HG03575 (cell line): ENCODE measurements at regions not wholly inside any gene's neighbourhood (a gene's known extent, or its start where the extent isn't known, plus 50 kb on each side); places are given as distances from the start of the nearest gene placed in this dataset.
"Not testable (repeated sequence)": the region's sequence is repeated elsewhere in the genome, so short reads cannot be mapped to it uniquely, and the experiment has no call there.

ENCODE experiments used
- ATAC-seq: cut with Tn5 transposase; IDR thresholded peaks from one replicate; pipeline ENCODE4 v1.9.1; 2021; ENCODE audit not compliant: unreplicated experiment, insufficient number of reproducible peaks, low FRiP score; ENCODE audit errors: extremely low read depth

DNA sequence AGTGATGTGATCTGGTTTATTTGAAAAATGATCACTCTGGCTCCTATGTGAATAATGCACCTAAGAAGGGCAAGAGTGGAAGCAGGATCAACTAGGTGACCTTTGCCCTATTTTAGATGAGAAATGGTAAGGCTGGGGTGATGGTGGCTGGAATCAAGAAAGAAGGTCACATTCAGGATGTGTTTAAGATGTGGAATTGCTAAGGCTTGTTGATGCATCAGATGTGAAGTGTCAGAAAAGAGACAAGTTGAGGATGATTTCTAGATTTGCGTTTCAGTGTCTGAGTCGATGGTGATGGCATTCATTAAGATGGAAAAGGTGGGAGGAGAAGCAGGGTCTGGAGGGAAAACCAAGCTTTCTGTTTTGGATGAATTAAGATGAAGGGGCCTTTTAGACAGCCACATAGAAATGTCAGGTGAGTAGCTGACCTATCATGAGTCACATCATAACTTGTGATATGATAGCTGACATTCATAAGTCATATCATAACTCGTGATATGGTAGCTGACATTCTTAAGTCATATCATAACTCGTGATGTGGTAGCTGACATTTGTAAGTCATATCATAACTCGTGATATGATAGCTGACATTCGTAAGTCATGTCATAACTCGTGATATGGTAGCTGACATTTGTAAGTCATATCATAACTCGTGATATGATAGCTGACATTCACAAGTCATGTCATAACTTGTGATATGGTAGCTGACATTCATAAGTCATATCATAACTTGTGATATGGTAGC lies 101.2 kb upstream of the SEC11C start:
- no peak for ATAC-seq

DNA sequence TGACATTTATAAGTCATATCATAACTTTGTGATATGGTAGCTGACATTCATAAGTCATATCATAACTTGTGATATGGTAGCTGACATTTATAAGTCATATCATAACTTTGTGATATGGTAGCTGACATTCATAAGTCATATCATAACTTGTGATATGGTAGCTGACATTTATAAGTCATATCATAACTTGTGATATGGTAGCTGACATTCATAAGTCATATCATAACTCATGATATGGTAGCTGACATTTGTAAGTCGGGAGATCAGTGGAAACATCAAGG lies 100.7 kb upstream of the SEC11C start:
- not testable (repeated sequence) for ATAC-seq

DNA sequence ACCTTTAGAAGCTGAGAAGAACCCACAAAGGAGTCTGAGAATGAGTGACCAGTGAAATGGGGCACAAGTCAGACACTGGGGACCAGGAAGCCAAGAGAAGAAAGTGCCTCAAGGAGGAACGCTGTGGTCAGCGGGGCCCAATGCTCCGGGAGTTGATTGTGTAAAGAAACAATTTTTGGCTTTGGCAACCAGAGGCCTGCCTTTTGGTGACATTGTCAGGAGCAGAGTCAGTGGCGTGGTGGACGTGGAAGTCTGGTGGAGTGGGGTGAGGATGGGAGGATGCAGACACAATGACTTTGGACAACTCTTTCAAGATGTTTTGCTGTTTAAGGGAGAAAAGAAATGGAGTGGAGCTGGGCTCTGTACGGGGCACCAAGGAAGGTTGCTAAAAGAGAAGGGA lies 100.2 kb upstream of the SEC11C start:
- no peak for ATAC-seq

DNA sequence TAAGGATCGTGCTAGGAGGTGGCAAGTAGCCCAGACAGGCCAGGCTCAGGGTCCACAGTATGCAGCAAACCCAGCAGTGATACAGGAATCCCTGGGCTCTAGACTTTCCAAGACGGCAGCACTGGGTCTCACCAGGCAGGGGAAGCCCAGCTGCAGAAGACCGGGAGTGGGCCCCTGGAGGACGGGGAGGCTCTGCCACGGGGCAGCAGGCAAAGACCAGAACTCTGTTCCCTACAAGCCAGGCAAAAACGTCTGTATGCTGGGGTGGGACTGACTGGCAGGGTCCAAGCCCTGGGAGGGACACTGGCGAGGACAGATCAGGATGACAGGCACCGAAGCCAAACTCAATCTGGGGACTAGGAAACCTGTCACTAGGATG lies 98.9 kb upstream of the SEC11C start:
- no peak for ATAC-seq

DNA sequence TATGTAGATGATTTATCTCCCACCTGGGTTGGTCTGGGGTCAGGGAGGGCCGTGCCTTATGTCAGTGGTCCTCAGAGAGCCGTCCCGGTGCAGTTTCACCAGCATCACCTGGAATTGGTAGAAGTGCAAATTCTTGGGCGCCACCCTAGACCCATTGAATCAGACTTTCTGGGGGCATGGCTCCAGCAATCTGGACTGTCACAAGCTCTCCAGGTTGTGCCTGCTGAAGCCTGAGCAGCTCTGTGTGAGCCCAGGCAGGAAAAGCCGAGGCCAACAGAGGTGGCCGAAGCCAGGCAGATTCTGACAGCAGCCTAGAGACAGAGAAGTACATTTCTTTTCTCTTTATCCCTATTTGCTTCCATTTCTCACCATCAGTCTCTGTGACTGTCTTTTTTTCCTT lies 98.4 kb upstream of the SEC11C start:
- ATAC-seq = no peak

DNA sequence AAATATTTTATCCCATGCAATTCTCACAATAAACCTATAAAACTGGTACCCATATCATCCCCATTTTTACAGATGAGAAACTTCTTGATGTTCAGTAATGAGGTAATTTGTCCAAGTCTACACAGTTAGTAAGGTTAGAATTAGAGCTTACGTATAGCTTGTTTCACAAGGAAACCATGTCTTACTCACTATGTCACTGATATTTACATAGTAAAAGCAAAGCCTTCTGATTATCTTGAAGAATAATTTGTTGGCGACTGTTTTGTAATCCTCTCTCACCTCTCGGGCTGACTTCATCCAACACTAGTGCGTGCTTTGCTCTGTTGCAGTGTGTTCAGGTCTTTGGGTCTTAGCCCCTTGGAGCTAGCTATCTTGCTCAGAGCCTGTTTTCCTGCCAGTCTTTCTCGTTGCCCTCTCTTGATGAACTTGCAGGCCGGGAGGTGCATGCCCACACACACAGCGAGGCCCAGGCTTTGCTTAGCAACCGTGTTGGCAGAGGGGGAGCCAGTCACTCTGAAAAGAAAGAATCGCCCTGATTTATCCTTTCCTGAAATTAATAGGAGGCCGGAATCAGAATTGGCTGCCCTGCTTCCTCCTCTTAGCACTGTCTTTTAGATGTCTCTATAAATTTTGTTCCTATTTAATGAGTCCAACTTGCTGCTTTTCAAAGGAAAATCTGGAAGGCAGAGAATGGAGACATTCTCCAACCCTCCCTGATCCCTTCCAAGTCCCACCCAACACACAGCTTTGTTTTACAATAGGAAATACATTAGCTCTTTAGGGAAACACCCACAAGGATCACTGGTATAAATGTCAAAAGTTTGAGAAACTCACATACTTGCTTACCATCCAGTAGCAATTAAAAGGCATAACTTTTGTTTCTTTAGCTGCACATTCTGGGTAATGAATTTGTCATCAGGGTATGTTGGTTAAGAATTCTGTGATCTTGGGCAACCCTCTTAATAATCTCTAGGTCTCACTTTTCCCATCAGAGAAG lies 97.6 kb upstream of the SEC11C start:
- ATAC-seq = no peak

DNA sequence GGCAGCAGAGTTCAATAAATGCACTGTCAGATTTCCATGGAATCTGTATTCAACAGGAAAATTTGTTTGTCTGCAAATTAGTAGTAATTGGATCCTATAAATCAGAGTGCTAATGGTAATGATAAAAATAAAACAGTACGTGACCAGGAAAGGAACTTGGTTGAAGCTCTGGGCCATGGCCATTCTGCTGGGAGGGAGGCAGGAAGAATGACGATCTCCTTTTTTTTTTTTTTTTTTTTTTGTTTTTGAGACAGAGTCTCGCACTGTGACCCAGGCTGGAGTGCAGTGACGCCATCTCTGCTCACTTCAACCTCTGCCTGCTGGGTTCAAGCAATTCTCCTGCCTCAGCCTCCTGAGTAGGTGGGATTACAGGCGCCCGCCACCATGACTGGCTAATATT lies 94.8 kb upstream of the SEC11C start:
- no peak for ATAC-seq

DNA sequence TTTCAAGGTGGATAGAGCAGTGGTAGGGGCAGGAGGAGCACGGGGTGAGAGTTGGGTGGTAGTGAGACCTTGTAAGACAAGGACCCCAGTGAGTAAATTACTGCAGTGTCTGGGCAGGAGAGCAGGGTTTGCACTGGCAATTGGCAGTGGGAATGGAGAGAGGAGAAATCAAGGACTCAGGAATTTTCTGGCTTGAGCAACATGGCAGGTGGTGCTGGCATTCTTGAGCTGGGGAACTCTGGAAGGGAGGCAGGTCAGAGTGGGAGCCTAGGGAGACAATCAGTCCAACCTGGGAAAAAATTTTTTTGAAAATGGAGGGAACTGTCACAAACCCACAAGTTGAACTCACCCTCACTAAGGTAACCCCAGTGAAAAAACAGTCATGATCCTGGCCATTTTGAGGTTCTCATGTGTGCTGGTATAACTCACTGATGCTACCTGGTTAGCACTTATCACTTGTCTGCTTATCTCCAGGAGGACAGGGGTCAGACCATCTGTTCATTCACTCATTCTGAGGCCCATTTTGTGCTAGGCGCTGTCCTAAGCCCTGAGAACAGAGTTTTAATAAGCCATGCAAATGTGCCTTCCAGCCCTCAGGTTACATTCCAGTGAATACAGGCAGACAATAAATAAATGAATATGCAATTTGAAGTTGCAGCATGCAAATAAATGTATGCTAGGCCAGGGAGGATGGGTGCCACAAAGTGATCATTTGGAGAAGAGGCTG lies 92.2 kb upstream of the SEC11C start:
- no peak for ATAC-seq

DNA sequence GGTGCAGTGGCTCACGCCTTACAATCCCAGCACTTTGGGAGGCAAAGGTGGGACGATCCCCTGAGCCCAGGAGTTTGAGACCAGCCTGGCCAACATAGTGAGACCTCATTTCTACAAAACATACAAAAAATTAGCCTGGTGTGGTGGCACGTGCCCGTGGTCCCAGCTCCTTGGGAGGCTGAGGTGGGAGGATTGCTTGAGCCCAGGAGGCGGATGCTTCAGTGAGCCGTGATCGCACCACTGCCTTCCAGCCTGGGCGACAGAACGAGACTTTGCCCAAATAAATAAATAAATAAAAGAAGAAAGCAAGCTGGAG lies 91.7 kb upstream of the SEC11C start:
- no peak for ATAC-seq

DNA sequence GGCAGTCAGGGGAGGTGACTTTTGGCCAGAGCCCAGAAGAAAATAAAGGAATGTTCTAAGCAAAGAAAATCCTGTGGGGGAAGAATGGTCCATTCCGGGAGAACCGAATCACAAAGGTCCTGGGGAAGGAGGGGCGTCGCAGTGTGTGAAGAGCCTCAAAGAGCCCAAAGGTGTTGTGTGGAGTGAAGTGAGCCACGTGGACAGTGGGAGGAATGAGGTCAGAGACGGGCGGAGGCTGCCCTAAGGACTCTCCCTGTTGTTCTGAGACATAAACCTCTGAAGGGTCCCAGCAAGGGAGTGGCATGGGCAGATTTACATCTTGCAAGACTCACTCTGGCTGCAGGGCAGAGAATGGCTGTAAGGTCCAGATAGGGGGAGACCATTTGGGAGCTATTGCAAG lies 91.3 kb upstream of the SEC11C start:
- no peak for ATAC-seq

DNA sequence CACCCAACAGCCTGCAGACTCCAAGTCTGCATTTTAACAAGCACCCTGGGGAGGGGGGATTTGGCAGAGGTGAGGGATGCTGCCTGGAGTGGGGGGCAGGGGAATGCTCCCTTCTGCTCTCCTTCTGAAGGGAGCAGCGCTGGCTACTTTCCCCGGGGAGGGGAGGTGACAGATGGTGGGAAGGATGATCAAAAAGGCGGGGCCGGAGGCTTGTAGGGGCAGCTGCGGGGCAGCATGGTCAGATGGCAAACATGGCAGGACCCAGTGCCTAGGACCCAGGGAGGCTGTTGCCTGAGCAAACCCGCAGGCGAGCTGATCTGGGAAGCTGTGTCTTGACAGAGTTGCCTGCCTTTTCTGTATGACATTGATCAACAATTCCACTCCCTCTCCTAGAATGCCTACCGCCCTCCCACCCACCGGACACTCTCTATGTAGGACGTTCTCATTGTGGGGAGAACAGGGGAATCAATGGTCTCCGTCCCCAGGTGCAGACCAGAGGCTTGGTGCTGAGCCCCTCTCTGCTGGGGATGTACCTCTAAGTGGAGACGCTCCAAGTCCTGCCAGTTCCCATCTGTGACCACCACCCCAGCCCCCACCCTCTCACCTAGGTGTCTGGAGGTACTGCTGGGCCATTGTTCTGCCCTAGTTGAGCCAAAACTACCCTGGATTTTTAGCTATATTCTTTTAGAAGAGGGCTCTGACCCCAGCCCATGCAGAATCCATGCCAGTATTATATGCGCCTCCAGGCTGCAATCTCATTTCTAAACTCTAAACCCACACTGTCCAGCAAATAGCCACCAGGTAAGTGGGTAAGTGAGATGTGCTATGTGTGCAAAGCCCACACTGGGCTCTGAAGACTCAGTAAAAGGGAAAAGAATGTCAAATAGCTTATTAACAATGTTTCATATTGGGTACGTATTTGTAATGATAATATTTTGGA lies 89.7 kb upstream of the SEC11C start:
- no peak for ATAC-seq

DNA sequence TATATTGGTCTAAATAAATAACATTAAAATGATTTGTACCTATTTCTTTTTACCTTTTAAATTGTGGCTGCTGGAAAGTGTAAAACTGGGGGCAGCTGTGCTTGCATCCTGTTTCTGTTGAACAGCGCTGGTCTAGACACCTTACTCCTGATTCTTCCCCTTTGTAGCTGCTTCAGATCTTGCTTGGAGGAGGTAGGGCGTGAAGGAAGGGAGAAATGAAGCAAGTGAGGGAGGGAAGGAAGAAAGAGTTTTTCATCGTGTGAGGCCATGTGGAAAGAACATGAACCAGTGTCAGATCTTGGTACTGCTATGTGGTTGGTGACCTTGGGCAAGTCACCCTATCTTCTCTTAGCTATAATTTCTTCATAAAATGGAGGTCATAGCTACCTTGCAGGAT lies 89.0 kb upstream of the SEC11C start:
- ATAC-seq = no peak

DNA sequence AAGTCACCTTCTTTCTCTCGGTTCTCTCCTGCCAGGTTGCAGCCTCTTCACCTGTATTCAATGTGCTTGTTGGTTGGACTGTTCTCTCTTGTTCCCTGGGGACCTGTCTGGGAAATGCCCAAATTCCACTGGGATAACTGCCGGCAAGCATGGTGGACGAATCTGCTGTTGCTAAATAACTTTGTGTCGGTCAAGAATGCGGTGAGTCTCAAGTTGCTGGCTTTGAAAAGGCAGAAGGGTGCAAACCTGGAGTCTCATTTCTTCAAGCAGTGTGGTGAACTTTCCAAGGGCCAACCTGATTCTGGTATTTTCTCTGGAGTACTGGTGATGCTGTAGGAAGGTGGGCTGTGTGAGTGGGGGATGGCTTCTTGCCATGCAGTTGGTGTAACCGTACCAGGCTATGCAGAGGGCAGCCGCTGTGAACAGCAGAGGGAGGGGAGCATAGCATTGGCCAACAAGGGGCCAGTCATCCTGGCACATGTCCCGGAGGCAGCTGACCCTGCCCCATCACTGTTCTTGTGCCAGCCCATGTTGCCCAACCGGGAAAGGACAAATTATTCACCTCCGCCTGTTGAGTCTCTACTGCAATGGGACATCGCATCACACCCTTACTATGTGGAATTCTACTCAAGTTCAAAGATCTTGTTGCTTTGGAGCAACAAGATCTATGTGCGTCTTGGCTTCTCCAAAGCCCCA lies 88.1 kb upstream of the SEC11C start:
- no peak for ATAC-seq

DNA sequence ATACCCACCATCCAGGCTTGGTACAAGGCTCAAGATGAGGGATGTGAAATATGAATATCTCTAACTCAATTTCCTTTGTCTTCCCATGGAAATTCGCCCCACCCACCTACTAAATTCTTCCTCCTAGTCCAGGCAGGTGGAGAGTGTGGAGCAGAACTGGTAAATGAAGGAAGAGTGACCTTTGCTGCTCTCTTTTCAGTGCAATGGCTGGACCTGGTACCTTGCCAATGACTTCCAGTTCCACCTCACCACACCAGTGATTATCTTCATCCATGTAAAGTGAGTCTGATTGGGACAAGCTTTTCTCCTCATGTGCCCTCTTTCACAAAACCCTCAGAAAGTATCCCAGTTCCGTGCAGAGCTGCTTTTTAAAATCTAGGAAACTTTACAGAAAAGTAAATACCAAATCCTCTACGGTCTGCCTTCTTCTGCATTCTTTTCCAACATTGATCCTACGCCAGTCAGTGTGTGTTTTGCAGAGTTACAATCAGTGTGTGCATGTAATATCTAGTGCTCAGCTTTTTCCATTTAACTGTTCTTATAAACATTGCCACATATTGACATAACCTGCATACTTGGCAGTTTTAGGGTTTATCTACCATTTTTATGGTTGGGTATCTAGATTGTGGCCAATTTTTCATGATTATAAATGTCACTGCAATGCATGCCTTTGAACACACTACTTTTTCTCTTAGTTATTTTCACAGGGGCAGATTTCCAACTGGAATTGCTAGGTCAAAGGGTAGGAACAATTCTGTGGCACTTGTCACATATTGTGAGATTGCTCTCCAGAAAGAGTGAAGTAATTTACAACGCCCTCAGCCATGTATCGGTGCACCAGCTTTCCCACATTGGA lies 86.5 kb upstream of the SEC11C start:
- no peak for ATAC-seq

DNA sequence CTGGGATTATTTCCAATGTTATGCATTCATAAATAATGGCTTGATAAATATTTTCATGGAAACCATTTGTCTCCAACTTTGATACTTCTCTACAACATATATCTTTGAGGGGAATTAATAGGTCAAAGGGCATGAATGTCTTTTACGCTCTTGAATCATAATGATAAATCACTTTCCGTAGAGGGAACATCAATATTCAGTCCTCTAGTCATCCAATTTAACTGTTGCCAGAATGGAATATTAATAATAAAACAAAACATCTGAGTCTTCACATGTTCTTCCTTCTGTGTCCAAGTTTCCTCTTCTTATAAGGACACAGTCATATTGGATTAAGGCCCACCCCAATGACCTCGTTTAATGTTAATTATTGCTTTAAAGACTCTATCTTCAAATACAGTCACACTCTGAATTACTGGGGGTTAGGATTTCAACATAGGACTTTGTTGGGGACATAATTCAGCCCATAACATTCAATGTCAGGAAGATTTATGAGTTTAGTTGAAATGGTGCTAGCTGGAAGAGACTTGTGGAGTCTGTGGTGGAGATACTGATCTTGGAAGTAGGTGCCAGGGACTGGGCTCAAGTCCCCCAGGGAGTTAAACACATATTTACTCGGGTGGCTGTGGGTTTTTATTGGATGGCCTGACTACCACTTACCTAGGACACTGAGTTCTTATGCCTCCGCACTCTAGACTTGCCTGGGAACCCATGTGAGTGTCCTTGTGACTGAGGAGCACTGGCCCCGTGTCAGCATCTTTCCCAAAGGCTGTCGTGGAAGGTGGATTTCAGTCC lies 85.0 kb upstream of the SEC11C start:
- ATAC-seq = no peak

DNA sequence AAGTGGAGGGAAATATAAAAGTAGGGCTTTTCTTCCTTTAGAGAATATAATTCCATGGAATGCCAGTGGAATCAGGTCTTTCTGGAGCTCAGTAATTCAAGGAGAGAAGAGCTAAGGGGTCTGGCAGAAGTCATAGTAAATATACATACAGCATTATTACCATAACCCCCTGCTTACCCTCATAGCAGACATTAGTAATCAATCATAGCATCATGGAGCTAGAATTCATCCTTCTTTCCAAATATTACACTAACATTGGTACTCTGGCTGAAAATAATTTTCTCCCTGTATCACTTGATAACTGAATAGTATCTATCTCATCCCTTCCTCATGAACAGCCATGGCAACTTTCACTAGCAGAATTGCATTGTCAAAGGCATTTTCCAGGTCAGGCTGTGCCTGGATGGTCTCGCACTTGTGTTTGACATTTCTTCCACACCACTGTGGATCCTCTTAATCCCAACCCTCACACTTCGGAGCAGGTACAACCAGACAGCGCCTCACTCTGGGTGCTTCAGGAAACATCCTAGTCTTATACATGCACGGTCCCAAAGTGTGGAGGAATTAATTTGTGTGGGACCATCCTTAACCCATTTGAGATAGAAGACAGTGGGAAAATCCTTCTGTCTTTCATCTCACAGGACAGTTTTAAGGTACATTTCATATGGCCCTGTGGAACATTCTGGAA lies 84.2 kb upstream of the SEC11C start:
- ATAC-seq = no peak
